IMR-90 (cell line): ENCODE measurements at regions not wholly inside any gene's neighbourhood (a gene's known extent, or its start where the extent isn't known, plus 50 kb on each side); places are given as distances from the start of the nearest gene placed in this dataset.

Source experiments
- ATAC-seq: fragments of 200-7000 bp; cut with Tn5 transposase; 2 replicates; pipeline ENCODE4 v1.9.1; 2020; ENCODE audit warnings: low read depth, mild to moderate bottlenecking, moderate library complexity
- BruUV-seq: library from RNA; stranded (reverse); fragments of 400-500 nt; replicated peaks from 2 replicates; lab custom pipeline; 2021; lab: Mats Ljungman, UMichigan
- CTCF ChIA-PET: fragments of 300-600 bp; formaldehyde crosslinking; extraction: SDS; loops from one replicate; lab custom pipeline; 2021; ENCODE audit warnings: antibody characterized with exemption; lab: Yijun Ruan, JAX
- POLR2A ChIA-PET: fragments of 300-600 bp; sonication (Branson Sonifier 250); formaldehyde crosslinking; loops from one replicate; lab custom pipeline; 2022; ENCODE audit warnings: antibody characterized with exemption; ENCODE audit not compliant: unreplicated experiment; lab: Charles Lee
- DNase-seq: peaks from one replicate; pipeline ENCODE4 v3.0.0; 2013
- H2AFZ ChIP-seq: replicated peaks from 2 replicates; pipeline ENCODE3; 2013; ENCODE audit warnings: low read length, mild to moderate bottlenecking; ENCODE audit not compliant: poor library complexity
- H2AK5ac ChIP-seq: 2 replicates; pipeline ENCODE4 v1.6.1; 2013; ENCODE audit warnings: low read depth, low read length, inconsistent platforms
- H2AK9ac ChIP-seq: replicated peaks from 2 replicates; pipeline ENCODE3; 2013; ENCODE audit warnings: mild to moderate bottlenecking, low read depth, low read length, moderate library complexity; ENCODE audit not compliant: poor library complexity
- H2BK120ac ChIP-seq: 2 replicates; pipeline ENCODE4 v1.6.1; 2013; ENCODE audit warnings: low read depth, low read length, inconsistent platforms
- H2BK15ac ChIP-seq: 3 replicates; pipeline ENCODE4 v1.6.1; 2013; ENCODE audit warnings: low read depth, low read length, inconsistent platforms
- H2BK20ac ChIP-seq: 2 replicates; pipeline ENCODE4 v1.6.1; 2013; ENCODE audit warnings: low read depth, mild to moderate bottlenecking, inconsistent platforms, low read length, moderate library complexity
- H2BK5ac ChIP-seq: 2 replicates; pipeline ENCODE4 v1.6.1; 2013; ENCODE audit warnings: mild to moderate bottlenecking, low read depth, low read length, inconsistent platforms; ENCODE audit not compliant: poor library complexity, severe bottlenecking
- H3K14ac ChIP-seq: replicated peaks from 2 replicates; pipeline ENCODE4 v1.6.1; 2013; ENCODE audit warnings: low read depth, low read length, inconsistent platforms
- H3K18ac ChIP-seq: 2 replicates; pipeline ENCODE4 v1.6.1; 2013; ENCODE audit warnings: low read depth, low read length, control low read depth
- H3K23ac ChIP-seq: 2 replicates; pipeline ENCODE4 v1.6.1; 2013; ENCODE audit warnings: low read depth, low read length, inconsistent platforms
- H3K27ac ChIP-seq: 2 replicates; pipeline ENCODE4 v1.5.1; 2013; ENCODE audit warnings: mild to moderate bottlenecking, control low read depth, low read length; ENCODE audit not compliant: insufficient read depth
- H3K27me3 ChIP-seq: 2 replicates; pipeline ENCODE4 v1.6.1; 2013; ENCODE audit warnings: low read length; ENCODE audit not compliant: control insufficient read depth, insufficient read depth
- H3K36me3 ChIP-seq: 2 replicates; pipeline ENCODE4 v1.6.1; 2013; ENCODE audit warnings: low read length, mixed read lengths; ENCODE audit not compliant: control insufficient read depth, insufficient read depth
- H3K4ac ChIP-seq: 2 replicates; pipeline ENCODE4 v1.6.1; 2013; ENCODE audit warnings: low read depth, low read length, inconsistent platforms
- H3K4me1 ChIP-seq: 2 replicates; pipeline ENCODE4 v1.6.1; 2013; ENCODE audit warnings: low read length, mixed read lengths; ENCODE audit not compliant: control insufficient read depth, insufficient read depth
- H3K4me2 ChIP-seq: 2 replicates; pipeline ENCODE4 v1.6.1; 2013; ENCODE audit warnings: low read depth, mild to moderate bottlenecking, control low read depth, low read length, moderate library complexity
- H3K4me3 ChIP-seq: 2 replicates; pipeline ENCODE4 v1.5.1; 2013; ENCODE audit warnings: low read depth, mild to moderate bottlenecking, control low read depth, low read length, moderate library complexity; ENCODE audit not compliant: insufficient read depth
- H3K56ac ChIP-seq: 2 replicates; pipeline ENCODE4 v1.6.1; 2013; ENCODE audit warnings: low read length, inconsistent platforms; ENCODE audit not compliant: insufficient read depth; ENCODE audit errors: extremely low read depth
- H3K79me1 ChIP-seq, 2 experiments: 2 replicates each; pipeline ENCODE4 v1.6.1; 2013; ENCODE audit warnings: low read length in 2 of 2, inconsistent platforms in 1 of 2, low read depth in 1 of 2
- H3K9ac ChIP-seq: 2 replicates; pipeline ENCODE4 v1.6.1; 2013; ENCODE audit warnings: low read depth, low read length, control low read depth
- H3K9me1 ChIP-seq: 2 replicates; pipeline ENCODE4 v1.6.1; 2013; ENCODE audit warnings: low read length, inconsistent platforms; ENCODE audit not compliant: insufficient read depth
- H3K9me3 ChIP-seq: 2 replicates; pipeline ENCODE4 v1.6.1; 2013; ENCODE audit warnings: low read length; ENCODE audit not compliant: control insufficient read depth, insufficient read depth
- H4K20me1 ChIP-seq: 2 replicates; pipeline ENCODE4 v1.6.1; 2013; ENCODE audit warnings: low read length, inconsistent platforms; ENCODE audit not compliant: insufficient read depth
- H4K5ac ChIP-seq: 2 replicates; pipeline ENCODE4 v1.6.1; 2013; ENCODE audit warnings: mild to moderate bottlenecking, low read depth, low read length, control low read depth
- H4K8ac ChIP-seq, 2 experiments: 2 replicates each; pipeline ENCODE4 v1.6.1; 2013; ENCODE audit warnings: low read depth in 2 of 2, low read length in 2 of 2, control low read depth in 1 of 2, inconsistent platforms in 1 of 2
- H4K91ac ChIP-seq: 2 replicates; pipeline ENCODE4 v1.6.1; 2013; ENCODE audit warnings: low read depth, low read length, inconsistent platforms; ENCODE audit not compliant: insufficient read depth
- BHLHE40 ChIP-seq: fragments of 150-350 bp; IDR thresholded peaks from 2 replicates; pipeline ENCODE4 v1.6.1; 2016; ENCODE audit warnings: mild to moderate bottlenecking, low read depth, low read length
- CEBPB ChIP-seq: IDR thresholded peaks from 2 replicates; pipeline ENCODE4 v1.6.1; 2012; ENCODE audit warnings: low read depth, low read length, improper control_type of control experiment
- CHD1 ChIP-seq: IDR thresholded peaks from 2 replicates; pipeline ENCODE4 v1.6.1; 2012; ENCODE audit warnings: low read depth, low read length, improper control_type of control experiment
- ELK1 ChIP-seq: fragments of 150-350 bp; IDR thresholded peaks from 2 replicates; pipeline ENCODE4 v1.6.1; 2016; ENCODE audit warnings: low read depth, mild to moderate bottlenecking, low read length, moderate library complexity, borderline replicate concordance
- FOS ChIP-seq: fragments of 150-350 bp; IDR thresholded peaks from 2 replicates; pipeline ENCODE4 v1.6.1; 2016; ENCODE audit warnings: low read depth, low read length
- MAFK ChIP-seq: IDR thresholded peaks from 2 replicates; pipeline ENCODE4 v1.6.1; 2012; ENCODE audit warnings: low read depth, low read length, improper control_type of control experiment
- MAZ ChIP-seq: IDR thresholded peaks from 2 replicates; pipeline ENCODE4 v1.6.1; 2012; ENCODE audit warnings: low read depth, mild to moderate bottlenecking, low read length, improper control_type of control experiment, moderate library complexity, borderline replicate concordance
- MXI1 ChIP-seq: IDR thresholded peaks from 2 replicates; pipeline ENCODE4 v1.6.1; 2012; ENCODE audit warnings: low read depth, mild to moderate bottlenecking, low read length, moderate library complexity, borderline replicate concordance
- NFE2L2 ChIP-seq: fragments of 150-350 bp; IDR thresholded peaks from 2 replicates; pipeline ENCODE4 v1.6.1; 2016; ENCODE audit warnings: low read depth, mild to moderate bottlenecking, low read length
- POLR2A ChIP-seq: IDR thresholded peaks from 2 replicates; pipeline ENCODE4 v1.6.1; 2012; ENCODE audit warnings: mild to moderate bottlenecking, low read depth, low read length
- RAD21 ChIP-seq: IDR thresholded peaks from 2 replicates; pipeline ENCODE4 v1.6.1; 2012; ENCODE audit warnings: low read length, improper control_type of control experiment
- RCOR1 ChIP-seq: IDR thresholded peaks from 2 replicates; pipeline ENCODE4 v1.6.1; 2012; ENCODE audit warnings: mild to moderate bottlenecking, low read length, improper control_type of control experiment; ENCODE audit not compliant: insufficient replicate concordance
- RFX5 ChIP-seq: IDR thresholded peaks from 2 replicates; pipeline ENCODE4 v1.8.0; 2012; ENCODE audit warnings: low read depth, mild to moderate bottlenecking, low read length, moderate library complexity
- SMC3 ChIP-seq: fragments of 150-350 bp; IDR thresholded peaks from 2 replicates; pipeline ENCODE4 v1.6.1; 2016; ENCODE audit warnings: low read depth, mild to moderate bottlenecking, antibody characterized with exemption, low read length, moderate library complexity
- dilution Hi-C: fragments of 300-500 bp; cut with HindIII; formaldehyde crosslinking; loops from one replicate; pipeline ENCODE4 v1.14.3; 2018; ENCODE audit warnings: low sequenced_read_pairs; ENCODE audit not compliant: unreplicated experiment
- in situ Hi-C: fragments of 300-500 bp; cut with MboI; formaldehyde crosslinking; loops from 3 replicates; pipeline ENCODE4 v1.14.3; 2019; ENCODE audit warnings: low sequenced_read_pairs, inconsistent platforms, mixed read lengths
- intact Hi-C: fragments of 100-400 bp; cut with micrococcal nuclease; formaldehyde crosslinking; loops from 2 replicates; pipeline ENCODE4 v1.10.0; 2022
- TF ChIP-seq, protein P1 (sequence below): fragments of 150-350 bp; IDR thresholded peaks from 2 replicates; pipeline ENCODE4 v1.6.1; 2017; ENCODE audit warnings: mild to moderate bottlenecking, antibody characterized with exemption, low read length, low read depth
- TF ChIP-seq, protein P2 (sequence below): conservative IDR thresholded peaks from 2 replicates; pipeline ENCODE4 v1.5.1; 2012; ENCODE audit warnings: mild to moderate bottlenecking, low read depth, low read length, improper control_type of control experiment

GRCh38 chr9:13598738-13599137 is 319.2 kb upstream of the MPDZ start:
- no TSS peak for BruUV-seq
- H4K20me1 ChIP-seq = no peaks in the 10 kb centered on the region
- H4K91ac ChIP-seq = no peak overlapping the region
- H2BK120ac ChIP-seq = no peak overlapping the region
- no peak overlapping the region for H3K56ac ChIP-seq
- no peak overlapping the region for H2AFZ ChIP-seq
- H2AK5ac ChIP-seq = no peak overlapping the region
- no peaks in the 10 kb centered on the region for H3K36me3 ChIP-seq
- H4K5ac ChIP-seq = no peak overlapping the region
- no peak overlapping the region for H3K14ac ChIP-seq
- no peaks in the 10 kb centered on the region for H3K27me3 ChIP-seq
- H3K9me1 ChIP-seq = no peaks in the 10 kb centered on the region
- H3K27ac ChIP-seq = no peak overlapping the region
- ATAC-seq = no peak
- no peak for DNase-seq
- ChIA-PET POLR2A (no interaction called here), CTCF (no interaction called here)
- H3K4me3 ChIP-seq = no peak overlapping the region
- no peak overlapping the region for H4K8ac ChIP-seq
- dilution Hi-C loops (no loop called here), intact Hi-C loops (no loop called here), in situ Hi-C loops (no loop called here)
- H2BK20ac ChIP-seq = no peak overlapping the region
- H3K4ac ChIP-seq = no peak overlapping the region
- no peak overlapping the region for H2AK9ac ChIP-seq
- H3K4me1 ChIP-seq = no peaks in the 10 kb centered on the region
- H3K9ac ChIP-seq = no peak overlapping the region
- H3K79me1 ChIP-seq = no peaks in the 10 kb centered on the region
- H2BK15ac ChIP-seq = no peak overlapping the region
- no peak overlapping the region for H3K23ac ChIP-seq
- no peak overlapping the region for H2BK5ac ChIP-seq
- TF ChIP-seq MAZ (no peak), MAFK (no peak), POLR2A (no peak), RCOR1 (no peak), MXI1 (no peak), BHLHE40 (no peak), RAD21 (no peak), ELK1 (no peak), CEBPB (no peak), SMC3 (no peak), RFX5 (no peak), CHD1 (no peak), NFE2L2 (no peak), FOS (no peak)
- TF ChIP-seq, protein P1, sequence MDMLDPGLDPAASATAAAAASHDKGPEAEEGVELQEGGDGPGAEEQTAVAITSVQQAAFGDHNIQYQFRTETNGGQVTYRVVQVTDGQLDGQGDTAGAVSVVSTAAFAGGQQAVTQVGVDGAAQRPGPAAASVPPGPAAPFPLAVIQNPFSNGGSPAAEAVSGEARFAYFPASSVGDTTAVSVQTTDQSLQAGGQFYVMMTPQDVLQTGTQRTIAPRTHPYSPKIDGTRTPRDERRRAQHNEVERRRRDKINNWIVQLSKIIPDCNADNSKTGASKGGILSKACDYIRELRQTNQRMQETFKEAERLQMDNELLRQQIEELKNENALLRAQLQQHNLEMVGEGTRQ = no peak
- TF ChIP-seq, protein P2, sequence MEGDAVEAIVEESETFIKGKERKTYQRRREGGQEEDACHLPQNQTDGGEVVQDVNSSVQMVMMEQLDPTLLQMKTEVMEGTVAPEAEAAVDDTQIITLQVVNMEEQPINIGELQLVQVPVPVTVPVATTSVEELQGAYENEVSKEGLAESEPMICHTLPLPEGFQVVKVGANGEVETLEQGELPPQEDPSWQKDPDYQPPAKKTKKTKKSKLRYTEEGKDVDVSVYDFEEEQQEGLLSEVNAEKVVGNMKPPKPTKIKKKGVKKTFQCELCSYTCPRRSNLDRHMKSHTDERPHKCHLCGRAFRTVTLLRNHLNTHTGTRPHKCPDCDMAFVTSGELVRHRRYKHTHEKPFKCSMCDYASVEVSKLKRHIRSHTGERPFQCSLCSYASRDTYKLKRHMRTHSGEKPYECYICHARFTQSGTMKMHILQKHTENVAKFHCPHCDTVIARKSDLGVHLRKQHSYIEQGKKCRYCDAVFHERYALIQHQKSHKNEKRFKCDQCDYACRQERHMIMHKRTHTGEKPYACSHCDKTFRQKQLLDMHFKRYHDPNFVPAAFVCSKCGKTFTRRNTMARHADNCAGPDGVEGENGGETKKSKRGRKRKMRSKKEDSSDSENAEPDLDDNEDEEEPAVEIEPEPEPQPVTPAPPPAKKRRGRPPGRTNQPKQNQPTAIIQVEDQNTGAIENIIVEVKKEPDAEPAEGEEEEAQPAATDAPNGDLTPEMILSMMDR = no peak
- no peak overlapping the region for H3K4me2 ChIP-seq
- H3K18ac ChIP-seq = no peak overlapping the region
- H3K9me3 ChIP-seq = no peaks in the 10 kb centered on the region
